ENCODE measurements at regions not wholly inside any gene's neighbourhood (a gene's known extent, or its start where the extent isn't known, plus 50 kb on each side); places are given as distances from the start of the nearest gene placed in this dataset.

GRCh38 chr7:106756071-106756470 is 95.1 kb upstream of the CCDC71L start:
- ATAC-seq, result no peak
- Mint-ChIP-seq H3K27me3 (ENCODE audit: low read depth) (no peaks in the 10 kb centered on the region), H3K9me3 (peaks cover 40% of the 10 kb centered on the region), H3K27ac (no peak overlapping the region), H3K4me3 (no peak overlapping the region), H3K4me1 (peaks cover 4% of the 10 kb centered on the region; the same call in 1 of the 2 replicates), H3K36me3 (peaks cover 35% of the 10 kb centered on the region)
- ChIA-PET POLR2A (no interaction called here), CTCF (interaction anchor here (1.1 kb wide), 1 partner anchor 24 kb away, joined by 3 read pairs; no protein-coding TSS in a partner anchor)
- no peak for TF ChIP-seq CREM (CRISPR knock-in tag; IDR thresholded peaks at IDR 0.05)
- no peak for TF ChIP-seq ZNF219 (CRISPR knock-in tag; IDR thresholded peaks at IDR 0.05; ENCODE audit: borderline replicate concordance)
- TF ChIP-seq PREB (CRISPR knock-in tag; IDR thresholded peaks at IDR 0.05; ENCODE audit: borderline replicate concordance), result no peak
- TF ChIP-seq IRF2 (CRISPR knock-in tag; IDR thresholded peaks at IDR 0.05; ENCODE audit: borderline replicate concordance, low read depth), result no peak
- TF ChIP-seq FOXK1 (CRISPR knock-in tag; IDR thresholded peaks at IDR 0.05), result no peak
- TF ChIP-seq E2F1 (CRISPR knock-in tag; IDR thresholded peaks at IDR 0.05), result no peak
- TF ChIP-seq SP1 (CRISPR knock-in tag; conservative IDR thresholded peaks at IDR 0.05), result no peak
- no peak for TF ChIP-seq AR (CRISPR knock-in tag; IDR thresholded peaks at IDR 0.05)
- TF ChIP-seq STAT6 (CRISPR knock-in tag; conservative IDR thresholded peaks at IDR 0.05; ENCODE audit: low read depth), result no peak
- TF ChIP-seq MXD4 (CRISPR knock-in tag; IDR thresholded peaks at IDR 0.05; ENCODE audit: borderline replicate concordance), result no peak
- TF ChIP-seq IRF1 (CRISPR knock-in tag; IDR thresholded peaks at IDR 0.05), result no peak
- TF ChIP-seq NFYB (CRISPR knock-in tag; conservative IDR thresholded peaks at IDR 0.05; ENCODE audit: low read depth), result no peak
- TF ChIP-seq HMGXB4 (CRISPR knock-in tag; IDR thresholded peaks at IDR 0.05), result no peak
- no peak for TF ChIP-seq ZNF396 (CRISPR knock-in tag; IDR thresholded peaks at IDR 0.05; ENCODE audit: borderline replicate concordance)
- DNase-seq (ENCODE audit: low spot score), result no peak

- no peak for ATAC-seq
- H3K9me3 Mint-ChIP-seq, result peaks cover 40% of the 10 kb centered on the region
- peaks cover 4% of the 10 kb centered on the region; the same call in 1 of the 2 replicates for H3K4me1 Mint-ChIP-seq
- no peak overlapping the region for H3K4me3 Mint-ChIP-seq
- H3K27me3 Mint-ChIP-seq (ENCODE audit: low read depth), result no peaks in the 10 kb centered on the region
- H3K36me3 Mint-ChIP-seq, result peaks cover 35% of the 10 kb centered on the region
- ChIA-PET POLR2A (no interaction called here), CTCF (no interaction called here)
- no peak overlapping the region for H3K27ac Mint-ChIP-seq
- DNase-seq (ENCODE audit: low spot score), result no peak
- TF ChIP-seq PRDM15 (CRISPR knock-in tag; IDR thresholded peaks at IDR 0.05), result no peak
- TF ChIP-seq MAX (CRISPR knock-in tag; IDR thresholded peaks at IDR 0.05), result no peak
- no peak for TF ChIP-seq ZNF671 (CRISPR knock-in tag; IDR thresholded peaks at IDR 0.05)
- no peak for TF ChIP-seq TEAD1 (CRISPR knock-in tag; IDR thresholded peaks at IDR 0.05)
- TF ChIP-seq ESRRA (CRISPR knock-in tag; IDR thresholded peaks at IDR 0.05; ENCODE audit: borderline replicate concordance), result no peak
- no peak for TF ChIP-seq ZBTB21 (CRISPR knock-in tag; IDR thresholded peaks at IDR 0.05; ENCODE audit: borderline replicate concordance)
- TF ChIP-seq USF1 (CRISPR knock-in tag; IDR thresholded peaks at IDR 0.05), result no peak
These were observed 95.9 kb upstream of the CCDC71L start for GRCh38 chr7:106756884-106757283.
